RWPE2 (cell line): ENCODE measurements at regions not wholly inside any gene's neighbourhood (a gene's known extent, or its start where the extent isn't known, plus 50 kb on each side); places are given as distances from the start of the nearest gene placed in this dataset.

Experiments
- ATAC-seq: fragments of 200-7000 bp; cut with Tn5 transposase; 3 replicates; pipeline ENCODE4 v1.9.1; 2021; ENCODE audit warnings: low read depth
- DNase-seq: peaks from one replicate; pipeline ENCODE4 v3.0.0-alpha.2; 2020; ENCODE audit warnings: low spot score
- H3K27ac ChIP-seq: fragments of 450-650 bp; 2 replicates; pipeline ENCODE4 v1.5.1; 2017; ENCODE audit warnings: mild to moderate bottlenecking; ENCODE audit not compliant: poor library complexity, severe bottlenecking
- H3K27me3 ChIP-seq: fragments of 250-450 bp; sonication (Bioruptor Pico); 2 replicates; pipeline ENCODE4 v1.5.1; 2021; ENCODE audit warnings: mild to moderate bottlenecking, moderate library complexity; ENCODE audit not compliant: insufficient read depth, poor library complexity, severe bottlenecking
- H3K36me3 ChIP-seq: fragments of 250-450 bp; sonication (Bioruptor Pico); 2 replicates; pipeline ENCODE4 v1.5.1; 2020; ENCODE audit warnings: low read depth, mild to moderate bottlenecking, moderate library complexity
- H3K4me1 ChIP-seq: fragments of 250-450 bp; sonication (Bioruptor Pico); 2 replicates; pipeline ENCODE4 v1.5.1; 2021; ENCODE audit warnings: mild to moderate bottlenecking, moderate library complexity; ENCODE audit not compliant: insufficient read depth, poor library complexity, severe bottlenecking
- H3K4me3 ChIP-seq: fragments of 250-450 bp; sonication (Bioruptor Pico); 2 replicates; pipeline ENCODE4 v1.5.1; 2021; ENCODE audit warnings: mild to moderate bottlenecking, moderate library complexity; ENCODE audit not compliant: severe bottlenecking
- H3K9me3 ChIP-seq: fragments of 250-450 bp; sonication (Bioruptor Pico); 2 replicates; pipeline ENCODE4 v1.5.1; 2021; ENCODE audit warnings: mild to moderate bottlenecking, moderate library complexity; ENCODE audit not compliant: severe bottlenecking
- TF ChIP-seq, protein P1 (sequence below): fragments of 450-650 bp; IDR thresholded peaks from one replicate; pipeline ENCODE4 v1.5.1; 2017; ENCODE audit warnings: mild to moderate bottlenecking, moderate library complexity; ENCODE audit not compliant: poor library complexity, severe bottlenecking

DNA sequence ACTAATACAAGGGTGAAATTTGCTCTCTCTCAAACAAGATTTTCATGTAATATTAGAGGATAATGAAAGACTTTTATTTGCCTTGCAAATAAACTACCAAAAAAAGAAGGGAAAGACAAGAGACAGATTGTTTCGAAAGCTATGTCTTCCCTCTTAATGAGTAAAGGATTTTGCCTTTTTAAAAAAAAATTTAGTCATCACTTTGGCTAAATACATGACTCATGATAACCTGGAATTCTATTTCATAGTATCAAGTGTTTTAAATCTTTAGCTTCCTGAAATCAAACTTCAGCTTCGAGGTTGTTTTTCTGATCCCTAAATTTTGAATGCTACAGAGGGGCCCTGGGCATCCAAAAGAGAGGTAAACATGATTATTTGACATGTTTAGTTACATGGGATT, 144.4 kb downstream of the CCDC59 start:
- Histone ChIP-seq H3K27me3 (no peaks in the 10 kb centered on the region), H3K9me3 (no peaks in the 10 kb centered on the region), H3K27ac (no peak overlapping the region), H3K36me3 (no peaks in the 10 kb centered on the region), H3K4me1 (no peaks in the 10 kb centered on the region), H3K4me3 (no peak overlapping the region)
- TF ChIP-seq, protein P1, sequence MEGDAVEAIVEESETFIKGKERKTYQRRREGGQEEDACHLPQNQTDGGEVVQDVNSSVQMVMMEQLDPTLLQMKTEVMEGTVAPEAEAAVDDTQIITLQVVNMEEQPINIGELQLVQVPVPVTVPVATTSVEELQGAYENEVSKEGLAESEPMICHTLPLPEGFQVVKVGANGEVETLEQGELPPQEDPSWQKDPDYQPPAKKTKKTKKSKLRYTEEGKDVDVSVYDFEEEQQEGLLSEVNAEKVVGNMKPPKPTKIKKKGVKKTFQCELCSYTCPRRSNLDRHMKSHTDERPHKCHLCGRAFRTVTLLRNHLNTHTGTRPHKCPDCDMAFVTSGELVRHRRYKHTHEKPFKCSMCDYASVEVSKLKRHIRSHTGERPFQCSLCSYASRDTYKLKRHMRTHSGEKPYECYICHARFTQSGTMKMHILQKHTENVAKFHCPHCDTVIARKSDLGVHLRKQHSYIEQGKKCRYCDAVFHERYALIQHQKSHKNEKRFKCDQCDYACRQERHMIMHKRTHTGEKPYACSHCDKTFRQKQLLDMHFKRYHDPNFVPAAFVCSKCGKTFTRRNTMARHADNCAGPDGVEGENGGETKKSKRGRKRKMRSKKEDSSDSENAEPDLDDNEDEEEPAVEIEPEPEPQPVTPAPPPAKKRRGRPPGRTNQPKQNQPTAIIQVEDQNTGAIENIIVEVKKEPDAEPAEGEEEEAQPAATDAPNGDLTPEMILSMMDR, result no peak
- no peak for DNase-seq
- ATAC-seq, result no peak

DNA sequence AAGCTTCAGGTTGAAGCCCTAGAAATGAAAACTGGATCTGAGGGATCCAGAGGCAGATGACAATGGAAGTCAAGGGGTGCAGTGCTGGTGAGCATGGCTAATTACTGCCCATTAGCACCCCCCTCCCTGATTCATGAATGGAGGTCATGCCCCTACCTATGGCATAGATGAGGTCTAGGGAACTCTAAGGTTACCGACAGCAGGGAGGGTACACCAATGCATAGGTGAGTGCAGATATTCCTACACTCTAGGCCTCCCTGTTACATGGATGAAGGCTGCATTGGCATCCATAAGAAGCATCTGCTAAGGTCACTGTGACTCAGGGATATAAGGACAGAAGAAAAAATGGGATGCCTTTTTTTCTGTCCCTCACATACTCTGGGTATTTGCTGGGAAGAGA, 147.3 kb downstream of the CCDC59 start:
- Histone ChIP-seq H3K4me1 (no peaks in the 10 kb centered on the region), H3K4me3 (no peak overlapping the region), H3K9me3 (no peaks in the 10 kb centered on the region), H3K27me3 (no peaks in the 10 kb centered on the region), H3K36me3 (no peaks in the 10 kb centered on the region), H3K27ac (no peak overlapping the region)
- TF ChIP-seq, protein P1, result no peak
- DNase-seq (no peak), ATAC-seq (no peak)

DNA sequence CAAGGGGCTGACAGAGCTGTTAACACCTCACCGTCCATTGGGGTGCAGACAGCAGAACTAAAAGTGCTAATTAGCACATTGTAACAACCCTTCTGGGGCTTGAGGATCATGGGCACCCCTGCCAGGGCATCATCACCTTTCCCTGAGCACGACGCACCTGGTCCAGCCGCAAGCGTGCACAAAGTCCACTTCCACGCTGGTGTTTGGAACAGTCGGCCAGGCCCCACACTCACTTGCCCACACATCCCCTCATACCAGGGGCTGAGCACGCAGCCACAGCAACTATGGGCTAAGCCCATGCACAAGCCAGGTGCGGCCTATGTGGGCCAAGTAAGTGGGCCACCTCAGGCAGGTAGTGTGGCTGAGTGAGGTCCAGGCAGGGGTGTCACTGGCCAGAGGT, 148.7 kb downstream of the CCDC59 start:
- Histone ChIP-seq H3K27ac (no peak overlapping the region), H3K27me3 (no peaks in the 10 kb centered on the region), H3K4me1 (no peaks in the 10 kb centered on the region), H3K9me3 (no peaks in the 10 kb centered on the region), H3K4me3 (no peak overlapping the region), H3K36me3 (no peaks in the 10 kb centered on the region)
- no peak for DNase-seq
- no peak for ATAC-seq
- TF ChIP-seq, protein P1, result no peak

DNA sequence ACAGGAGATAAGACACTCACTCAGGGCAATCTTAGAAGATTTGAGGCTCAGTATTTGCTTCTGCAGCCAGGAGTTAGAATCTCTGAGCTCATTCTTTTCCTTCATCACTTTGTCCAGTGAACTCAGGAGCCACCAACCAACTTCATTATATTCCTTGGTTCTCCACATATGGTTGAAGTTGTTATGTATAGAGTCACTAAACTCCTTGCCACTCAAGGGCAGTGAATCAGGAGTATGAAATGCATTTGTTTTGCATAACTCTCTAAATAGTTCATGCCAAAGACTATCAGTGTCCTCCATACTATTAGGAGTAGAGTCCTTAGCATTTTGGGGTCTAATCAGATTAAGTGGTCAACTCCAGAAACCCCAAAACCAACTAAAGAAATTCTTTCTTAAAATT, 150.6 kb downstream of the CCDC59 start:
- Histone ChIP-seq H3K4me3 (no peak overlapping the region), H3K27me3 (no peaks in the 10 kb centered on the region), H3K36me3 (no peaks in the 10 kb centered on the region), H3K4me1 (no peaks in the 10 kb centered on the region), H3K27ac (no peak overlapping the region), H3K9me3 (no peaks in the 10 kb centered on the region)
- ATAC-seq, result no peak
- no peak for DNase-seq
- TF ChIP-seq, protein P1, result no peak

DNA sequence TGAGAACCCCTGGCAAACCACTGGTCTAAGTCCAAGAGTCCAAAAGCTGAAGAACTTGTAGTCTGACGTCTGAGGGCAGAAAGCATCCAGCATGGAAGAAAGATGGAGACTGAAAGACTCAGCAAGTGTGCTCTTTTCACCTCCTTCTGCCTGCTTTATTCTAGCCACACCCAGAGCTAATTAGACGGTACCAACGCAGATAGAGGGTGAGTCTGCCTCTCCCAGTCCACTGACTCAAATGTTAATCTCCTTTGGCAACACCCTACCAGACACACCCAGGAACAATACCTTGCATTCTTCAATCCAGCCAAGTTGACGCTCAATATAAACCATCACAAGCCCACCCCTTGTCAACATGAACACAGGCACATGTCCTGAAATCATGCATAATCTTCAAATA, 155.1 kb downstream of the CCDC59 start:
- no peak for ATAC-seq
- Histone ChIP-seq H3K27ac (no peak overlapping the region), H3K27me3 (no peaks in the 10 kb centered on the region), H3K4me3 (no peak overlapping the region), H3K36me3 (no peaks in the 10 kb centered on the region), H3K4me1 (no peaks in the 10 kb centered on the region), H3K9me3 (no peaks in the 10 kb centered on the region)
- TF ChIP-seq, protein P1, result no peak
- no peak for DNase-seq
